Mesenteric fat pad (tissue), 1 donor: ENCODE measurements at regions not wholly inside any gene's neighbourhood (a gene's known extent, or its start where the extent isn't known, plus 50 kb on each side); places are given as distances from the start of the nearest gene placed in this dataset.
"Not testable (repeated sequence)": the region's sequence is repeated elsewhere in the genome, so short reads cannot be mapped to it uniquely, and the experiment has no call there.

Experiments
- DNase-seq: peaks from one replicate; pipeline ENCODE4 v3.0.0-alpha.2; 2020; ENCODE audit warnings: low spot score
- donor health status: DM: yes; HTN: yes; CAD: no.

DNA sequence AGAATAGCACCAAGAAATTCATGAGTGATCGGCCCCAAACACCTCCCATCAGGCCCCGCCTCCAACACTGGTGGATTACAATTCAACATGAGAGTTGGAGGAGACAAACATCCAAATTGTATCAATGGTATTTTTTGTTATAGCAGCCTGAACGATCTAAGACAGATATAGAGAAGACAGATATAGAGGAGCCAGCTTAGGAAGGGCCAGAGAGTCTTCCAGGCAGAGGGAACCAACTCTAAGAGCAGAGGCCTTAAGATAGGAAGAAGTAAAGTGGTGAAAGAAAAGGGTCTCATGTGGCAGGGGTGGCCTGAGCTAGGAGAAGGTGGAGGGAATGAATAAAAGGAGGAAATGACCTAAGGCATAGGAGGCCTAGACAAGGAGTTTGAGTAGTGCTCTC, 158.8 kb upstream of the TBL1XR1 start:
- DNase-seq: no peak

DNA sequence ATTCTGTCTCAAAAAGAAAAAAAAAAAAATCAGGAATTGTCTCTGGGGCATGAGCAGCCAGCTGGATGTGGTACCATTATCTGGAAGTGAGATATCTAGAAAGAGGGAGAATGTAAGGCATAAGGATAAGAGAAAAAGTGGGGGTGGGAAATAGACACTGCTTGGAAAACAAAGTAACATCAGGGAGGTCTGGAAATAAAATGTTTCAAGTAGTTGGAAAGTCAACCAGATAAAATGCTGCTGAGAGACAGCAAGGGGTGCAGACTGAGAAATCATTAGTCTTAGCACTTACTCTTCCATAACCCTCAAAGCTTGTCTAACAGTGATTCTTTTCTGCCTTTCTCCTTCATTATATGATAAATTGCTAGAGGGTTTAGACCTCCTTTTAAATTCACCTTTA, 159.7 kb upstream of the TBL1XR1 start:
- no peak for DNase-seq

DNA sequence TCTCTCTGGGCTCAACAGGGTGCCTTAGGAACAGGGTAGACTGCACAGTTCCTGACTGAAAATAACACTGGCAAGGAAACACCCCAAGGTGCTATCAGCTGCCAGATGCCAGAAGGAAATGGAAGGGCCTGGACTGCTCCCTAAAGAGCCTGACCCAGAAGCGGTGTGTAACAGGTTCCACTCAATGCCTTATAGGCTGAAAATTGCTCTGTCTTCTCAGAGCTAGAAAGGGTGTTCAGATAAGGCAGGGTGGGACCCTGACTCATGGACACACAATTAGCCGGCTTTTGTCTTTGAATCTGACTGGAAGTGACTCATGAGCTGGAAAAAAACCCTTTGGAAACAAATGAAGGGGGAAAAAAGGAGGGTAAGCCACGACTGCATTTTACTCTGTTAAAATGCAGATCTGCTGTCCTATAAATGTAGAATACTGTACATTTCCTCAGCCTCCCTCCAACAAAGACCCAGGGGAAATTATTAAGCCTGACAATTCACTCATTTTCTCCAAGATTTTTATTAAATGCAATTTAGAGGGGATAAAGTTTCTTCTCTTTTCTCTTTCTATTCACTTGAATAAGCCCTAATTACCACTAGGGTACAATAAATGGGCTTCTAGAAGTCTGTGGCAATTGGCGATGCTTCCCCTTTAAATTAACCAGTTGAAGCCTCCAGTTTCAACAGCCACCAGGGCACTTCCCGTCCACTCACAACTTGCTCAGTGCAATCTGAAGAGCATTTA, 160.2 kb upstream of the TBL1XR1 start:
- no peak for DNase-seq

DNA sequence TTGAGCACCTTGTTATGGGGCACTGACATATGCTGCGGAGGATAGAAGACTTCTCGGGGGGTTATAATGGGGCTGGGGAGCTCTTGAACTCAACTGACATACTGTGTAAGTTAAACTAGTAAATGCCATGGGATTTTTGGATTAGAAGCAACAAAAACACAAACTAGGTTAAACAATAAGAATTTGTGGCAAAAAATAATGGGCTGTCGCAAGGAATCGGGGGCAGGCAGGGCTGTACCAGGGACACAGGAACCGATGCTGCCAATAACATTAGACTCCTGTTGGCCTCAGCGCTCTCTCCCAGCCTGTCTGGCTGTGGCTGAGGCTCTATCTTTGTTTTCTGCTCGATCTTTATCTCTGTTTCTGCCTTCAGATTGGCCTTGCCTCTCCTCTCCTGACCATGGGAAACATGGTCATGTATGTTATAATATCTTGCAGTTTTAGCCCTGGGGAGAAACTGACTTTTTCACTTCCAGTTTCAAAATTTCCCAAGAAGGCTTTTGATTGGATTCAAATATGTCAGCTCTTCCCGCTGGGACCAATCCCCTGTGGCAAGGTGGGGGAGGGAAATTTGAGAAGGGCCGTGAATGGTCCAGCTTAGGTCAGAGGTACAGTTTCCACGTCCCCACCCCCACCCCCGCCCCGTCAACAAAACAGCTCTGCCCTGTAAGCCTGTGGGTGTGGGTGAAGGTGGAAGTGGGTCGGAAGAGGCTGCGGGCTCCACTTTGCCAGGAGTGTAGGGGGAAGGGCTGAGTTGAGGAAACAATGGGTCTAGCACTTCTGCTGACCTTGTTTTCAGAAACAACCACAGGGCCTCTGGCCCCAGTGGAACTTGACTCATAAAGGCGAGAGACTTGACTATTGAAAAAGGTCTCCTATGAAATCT, 161.1 kb upstream of the TBL1XR1 start:
- no peak for DNase-seq

DNA sequence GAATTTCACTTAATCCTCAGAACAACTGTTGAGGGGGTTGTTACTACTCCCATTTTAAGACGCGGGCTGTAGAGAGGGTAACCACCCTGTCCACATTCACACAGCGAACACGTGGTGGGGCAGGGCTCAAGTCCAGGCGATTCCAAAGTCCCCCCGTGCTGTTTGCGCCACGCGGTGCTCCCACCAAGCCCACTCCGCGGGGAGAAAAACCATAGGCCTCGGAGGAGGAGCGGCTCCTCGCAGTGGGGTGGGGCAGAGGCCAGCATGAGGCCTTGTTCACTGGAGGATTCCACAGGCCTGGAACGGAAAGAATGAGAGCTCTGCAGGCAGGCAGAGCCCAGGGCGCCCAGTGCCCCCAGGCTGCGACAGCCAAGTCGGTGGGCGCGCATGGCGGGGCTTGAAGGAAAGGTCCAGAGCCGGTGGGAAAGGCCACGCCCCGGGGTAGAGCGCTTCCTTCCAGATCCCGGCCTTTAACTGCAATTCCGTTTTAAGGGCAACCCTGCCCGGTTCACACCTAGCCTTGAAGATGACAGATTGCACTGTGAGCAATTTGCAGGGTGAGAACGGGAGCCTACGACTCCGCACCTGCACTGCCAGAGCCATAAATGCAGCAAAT, 161.8 kb upstream of the TBL1XR1 start:
- DNase-seq: no peak

DNA sequence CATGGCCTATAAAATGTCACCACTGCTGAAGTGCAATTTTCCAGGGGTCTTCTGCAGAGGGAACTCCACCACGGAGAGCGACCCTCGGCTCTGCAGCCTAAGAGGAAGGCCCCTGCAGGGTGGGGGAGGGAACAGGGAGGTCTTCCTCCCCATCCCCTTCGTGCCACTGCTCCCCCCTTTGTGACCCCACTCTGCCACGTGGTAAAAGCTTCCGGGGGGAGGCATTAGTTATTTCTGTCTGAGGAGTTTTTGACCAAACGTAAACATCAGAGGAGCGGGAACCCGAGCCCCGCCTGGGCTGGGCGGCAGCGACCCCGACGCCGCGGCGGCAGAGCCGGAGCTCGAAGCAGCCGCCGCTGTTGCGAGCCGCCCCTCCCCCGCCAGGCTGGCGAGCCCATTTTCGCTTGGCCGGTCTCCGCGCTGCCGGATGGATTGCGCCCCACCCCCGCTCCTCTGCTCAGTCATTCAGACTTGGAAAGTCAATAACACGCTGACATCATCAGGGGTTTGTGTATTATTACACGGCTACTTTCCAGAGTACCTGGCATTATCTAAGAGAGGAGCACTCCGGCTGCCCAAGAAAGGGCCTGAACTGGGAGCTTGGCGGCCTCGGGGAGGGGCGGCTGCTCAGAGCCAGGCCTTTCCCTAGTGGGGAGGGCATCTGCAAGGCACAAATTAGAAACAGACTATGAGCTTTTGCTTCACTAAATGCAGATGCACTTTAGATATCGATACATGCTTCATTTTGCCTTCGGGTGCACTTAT, 162.5 kb upstream of the TBL1XR1 start:
- peak; percentile 99 for DNase-seq

DNA sequence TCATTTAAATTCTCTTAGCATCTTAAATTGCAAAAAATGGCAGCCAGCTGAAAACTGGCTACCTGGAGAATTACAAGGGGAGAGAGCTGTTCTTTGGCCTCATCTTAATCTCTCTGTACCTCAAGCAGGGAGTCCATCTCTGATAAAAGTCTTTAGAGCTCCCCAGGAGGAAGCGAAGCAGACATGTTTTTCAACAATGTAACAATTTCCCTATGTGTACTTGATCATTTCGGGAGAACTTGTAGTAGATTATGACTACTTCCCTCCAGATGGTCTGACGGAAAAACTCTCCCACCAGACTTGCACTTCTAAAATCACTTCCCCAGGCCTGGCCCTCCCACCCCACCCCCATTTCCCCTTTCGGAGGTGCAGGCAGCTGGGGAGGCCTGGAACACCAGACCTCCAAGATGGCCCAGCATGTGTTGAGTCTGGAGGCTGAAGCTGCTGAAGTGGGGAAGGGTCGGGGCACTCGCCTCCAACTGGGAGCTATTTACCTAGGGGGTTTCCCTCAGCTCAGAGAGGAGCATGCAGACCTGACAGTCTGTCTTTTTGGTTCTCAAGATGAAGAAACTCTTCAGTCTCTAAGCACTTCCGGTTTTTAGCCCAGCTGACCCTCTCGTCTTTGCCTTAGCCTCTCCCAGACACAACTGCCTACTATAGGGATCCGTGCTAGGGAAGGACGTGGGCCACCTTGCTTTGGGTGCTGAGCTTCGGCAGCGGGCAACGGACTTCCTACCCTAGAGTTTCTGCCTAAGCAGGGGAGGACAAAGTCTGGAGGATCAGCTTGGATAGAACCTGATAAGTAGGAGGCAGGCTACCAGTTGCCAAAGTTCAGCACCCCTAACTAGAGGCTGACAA, 164.0 kb upstream of the TBL1XR1 start:
- no peak for DNase-seq

DNA sequence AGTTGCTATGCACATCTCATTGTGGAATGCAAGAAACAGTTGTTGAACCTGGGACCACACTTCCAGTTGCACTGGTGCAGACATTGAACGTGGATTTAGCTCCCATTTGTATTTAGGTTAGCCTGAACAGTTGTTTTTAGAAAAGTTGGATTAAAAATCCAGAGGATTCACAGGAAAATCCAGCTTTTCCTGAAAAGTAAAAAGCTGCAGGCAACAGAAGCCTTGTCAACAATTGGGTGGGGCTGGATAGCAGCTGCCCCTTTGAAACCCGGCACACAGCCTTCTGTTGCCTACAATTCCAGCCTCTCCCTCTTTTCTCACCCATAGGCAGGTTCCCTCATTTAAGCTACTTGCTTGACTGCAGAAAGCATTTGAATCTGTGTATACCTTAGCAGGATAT, 165.3 kb upstream of the TBL1XR1 start:
- no peak for DNase-seq

DNA sequence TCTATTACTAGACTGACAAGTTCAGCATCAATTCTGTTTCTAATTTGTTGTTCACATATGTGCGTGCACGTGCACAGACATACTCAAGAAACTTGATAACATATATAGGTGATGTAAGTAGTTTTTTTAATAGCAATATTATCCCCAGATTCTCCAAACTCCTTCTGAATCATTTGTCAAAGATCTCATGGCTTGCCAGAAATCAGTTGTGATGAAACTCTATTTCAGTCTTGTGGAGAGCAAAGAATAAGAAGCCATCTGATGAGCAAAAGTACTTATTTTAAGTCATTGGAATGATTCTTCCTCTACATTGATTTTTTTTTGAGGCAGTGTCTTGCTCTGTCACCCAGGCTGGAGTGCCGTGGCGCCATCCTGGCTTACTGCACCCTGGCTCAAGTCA, 167.0 kb upstream of the TBL1XR1 start:
- no peak for DNase-seq

DNA sequence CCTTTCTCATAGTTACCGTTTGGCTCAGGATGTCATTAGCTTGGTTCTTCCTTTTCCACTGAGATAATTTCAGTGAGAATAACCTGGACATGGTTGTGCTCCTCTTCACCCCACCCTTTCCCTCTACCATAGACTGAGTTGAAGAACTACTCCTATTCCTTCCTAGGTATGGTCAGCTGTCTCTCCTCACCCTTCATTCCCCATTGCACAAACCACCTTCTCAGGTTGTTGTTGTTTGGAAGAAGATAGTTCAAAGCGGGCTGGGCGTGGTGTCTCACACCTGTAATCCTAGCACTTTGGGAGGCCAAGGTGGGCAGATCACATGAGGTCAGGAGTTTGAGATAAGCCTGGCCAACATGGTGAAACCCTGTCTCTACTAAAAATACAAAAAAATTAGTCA, 168.0 kb upstream of the TBL1XR1 start:
- not testable (repeated sequence) for DNase-seq

DNA sequence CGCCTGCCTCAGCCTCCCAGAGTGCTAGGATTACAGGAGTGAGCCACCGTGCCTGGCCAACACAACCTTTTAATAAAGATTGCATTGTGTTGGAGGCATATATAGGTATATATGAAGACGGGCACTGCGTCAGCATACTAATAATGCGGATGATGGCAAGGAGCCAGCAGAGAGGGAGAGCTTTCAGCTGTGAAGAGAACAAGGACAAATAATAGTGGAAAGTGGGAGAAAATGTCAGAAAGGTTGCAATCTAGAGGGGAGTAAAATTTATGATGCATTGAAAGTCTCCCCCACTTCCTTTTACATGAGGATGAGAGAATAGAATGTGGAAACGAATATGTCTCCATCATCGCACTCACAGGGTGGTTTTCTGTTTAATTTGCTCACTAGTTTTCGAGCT, 170.5 kb upstream of the TBL1XR1 start:
- DNase-seq: no peak

DNA sequence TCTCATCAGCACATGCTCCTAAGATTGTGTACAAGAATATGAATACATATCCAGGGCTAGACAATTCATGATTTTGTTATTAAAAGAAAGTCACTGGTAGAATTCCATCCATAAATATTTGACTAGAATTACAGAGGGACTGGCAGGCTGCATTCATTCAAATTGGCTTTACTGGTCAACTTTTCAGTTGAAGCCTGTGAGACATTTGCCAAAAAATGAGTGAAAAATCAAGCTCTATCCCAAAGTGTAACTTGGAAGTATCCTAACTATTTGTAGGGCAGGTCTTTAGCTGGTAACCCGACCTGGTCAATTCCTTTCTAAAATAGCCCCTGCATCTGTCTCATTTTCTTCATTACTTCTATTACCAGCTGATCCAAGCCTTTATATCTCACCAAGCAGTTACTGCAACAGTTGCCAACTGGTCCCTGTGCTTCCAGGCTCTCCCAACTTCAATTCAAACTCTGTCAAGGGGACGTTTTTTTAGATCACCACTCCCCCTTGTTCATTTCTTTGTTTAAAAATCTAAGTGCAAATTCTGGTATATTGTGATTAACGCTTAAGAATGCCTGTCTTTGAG, 173.1 kb upstream of the TBL1XR1 start:
- no peak for DNase-seq

DNA sequence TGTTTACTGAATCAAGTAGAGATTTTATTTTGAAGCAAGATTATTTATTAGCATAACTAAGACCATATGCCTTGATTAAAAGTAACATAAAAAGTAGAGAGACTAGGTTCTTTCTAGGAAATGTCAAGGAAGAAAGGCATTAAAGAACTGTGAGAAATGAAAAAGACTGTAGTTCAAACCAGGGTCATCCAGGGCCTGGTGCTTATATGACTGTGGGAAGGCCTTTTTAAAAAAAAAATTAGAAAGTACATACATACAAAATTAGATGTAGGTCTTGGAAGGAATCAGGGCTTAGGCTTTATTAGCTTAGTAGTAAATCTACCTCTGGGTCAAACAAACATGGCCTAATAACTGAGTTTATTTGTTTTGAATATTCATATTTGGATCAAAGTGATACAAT, 173.9 kb upstream of the TBL1XR1 start:
- no peak for DNase-seq

DNA sequence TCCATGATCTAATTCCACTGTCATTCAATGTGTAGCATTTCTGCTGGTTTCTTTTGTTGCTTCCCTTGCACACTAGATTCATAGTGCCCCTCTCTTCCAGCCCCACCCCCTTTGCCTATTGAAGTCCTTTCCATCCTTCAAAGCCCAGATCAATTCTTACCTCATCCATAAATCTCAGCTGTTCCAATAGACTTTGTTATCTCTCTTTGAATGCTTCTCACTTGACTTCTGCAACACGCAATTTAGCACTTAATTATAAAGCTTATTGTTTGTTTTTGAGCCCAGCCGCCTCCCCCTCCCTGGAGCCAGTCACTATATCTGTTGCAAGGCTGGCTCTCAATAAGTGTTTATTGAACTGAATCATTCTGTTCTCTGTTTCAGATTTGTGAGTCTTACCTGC, 174.6 kb upstream of the TBL1XR1 start:
- DNase-seq: no peak

DNA sequence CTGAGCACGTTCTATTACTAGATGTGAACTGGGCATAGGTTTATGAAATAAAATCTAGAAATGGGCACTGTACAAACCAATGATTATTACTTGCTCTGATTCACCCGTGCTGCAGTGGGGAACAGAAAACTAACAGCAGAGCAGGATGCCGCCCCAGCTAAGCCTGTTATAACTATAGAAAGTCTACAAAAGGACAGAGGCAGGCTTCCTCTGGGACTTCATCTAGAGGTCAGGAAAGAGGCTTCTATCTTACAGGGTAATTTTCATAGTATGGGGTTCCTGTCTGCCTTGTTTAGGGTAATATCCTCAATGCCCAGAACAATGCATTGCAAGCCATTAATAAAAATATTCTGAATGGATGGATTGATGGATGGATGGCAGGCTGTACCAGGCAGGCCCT, 177.0 kb upstream of the TBL1XR1 start:
- DNase-seq: no peak

DNA sequence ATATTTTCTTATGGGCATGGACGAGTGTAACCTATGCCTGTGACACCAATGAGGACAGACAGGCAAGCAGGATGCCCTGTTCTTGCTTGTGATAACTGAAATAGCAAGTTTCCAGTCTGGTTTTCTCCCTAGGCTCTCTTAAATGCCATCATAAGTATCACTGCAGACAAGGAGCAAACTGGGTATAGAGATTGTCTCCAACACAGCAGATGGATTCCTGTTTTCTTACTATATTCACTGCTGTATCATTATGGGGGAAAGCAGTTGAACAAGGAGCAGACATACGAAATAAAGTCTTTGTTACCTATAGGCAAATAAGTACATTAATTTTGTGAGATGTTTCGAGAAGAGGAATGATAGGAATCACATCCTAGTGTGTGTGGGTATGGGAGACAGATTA, 178.0 kb upstream of the TBL1XR1 start:
- DNase-seq: no peak

DNA sequence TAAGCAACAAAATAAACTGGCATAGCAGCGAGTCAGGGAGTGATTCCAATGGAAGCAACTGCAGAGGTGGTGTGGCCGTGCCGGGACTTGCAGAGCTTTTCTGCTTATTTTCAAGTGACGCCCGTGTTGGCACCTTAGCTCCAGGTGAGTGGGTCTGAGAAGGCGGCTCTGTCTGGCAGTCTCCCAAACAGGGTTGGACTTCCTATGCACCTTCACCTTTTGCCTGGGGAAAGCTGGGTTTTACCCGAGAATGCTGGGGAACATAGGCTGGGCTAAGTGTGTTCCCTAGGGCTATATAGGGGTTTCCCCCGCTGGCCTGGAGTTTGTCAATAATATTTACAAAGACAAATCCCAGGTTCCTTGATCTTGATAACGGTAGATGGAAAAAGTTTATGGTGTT, 179.9 kb upstream of the TBL1XR1 start:
- DNase-seq: no peak

DNA sequence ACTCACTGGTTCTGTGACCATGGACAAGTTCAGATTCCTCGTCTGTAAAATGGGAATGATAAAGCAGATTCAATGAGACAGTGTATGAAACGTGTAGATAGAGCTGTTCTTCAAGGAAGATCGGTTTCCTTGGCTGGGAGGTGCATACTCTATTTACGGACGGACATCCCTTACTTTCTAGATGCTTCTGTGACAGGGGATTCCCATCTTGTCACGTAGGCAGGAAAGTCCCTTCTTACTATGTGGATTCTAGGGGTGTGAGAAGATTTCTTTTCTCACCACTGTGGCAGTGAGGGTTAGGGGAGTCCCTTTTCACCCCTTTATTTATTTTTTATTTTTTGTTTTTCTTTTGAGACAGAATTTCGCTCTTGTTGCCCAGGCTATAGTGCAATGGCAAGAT, 180.9 kb upstream of the TBL1XR1 start:
- no peak for DNase-seq

DNA sequence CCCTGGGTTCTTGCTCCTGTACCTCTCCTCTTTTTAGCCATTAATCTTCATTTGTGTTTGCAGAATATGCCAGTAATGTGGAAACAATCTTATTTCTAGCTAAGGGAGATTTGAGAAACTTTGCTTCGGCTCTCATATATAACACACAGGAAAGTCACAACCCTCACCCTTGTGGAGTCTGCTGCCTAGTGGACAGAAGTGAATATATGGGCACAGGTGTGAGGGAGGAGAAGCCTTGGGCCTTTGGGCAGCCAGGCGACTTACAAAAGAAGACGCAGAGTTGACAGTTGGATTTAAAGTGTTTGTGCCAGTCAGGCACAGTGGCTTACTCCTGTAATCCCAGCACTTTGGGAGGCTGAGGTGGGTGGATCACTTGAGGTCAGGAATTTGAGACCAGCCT, 181.8 kb upstream of the TBL1XR1 start:
- no peak for DNase-seq

DNA sequence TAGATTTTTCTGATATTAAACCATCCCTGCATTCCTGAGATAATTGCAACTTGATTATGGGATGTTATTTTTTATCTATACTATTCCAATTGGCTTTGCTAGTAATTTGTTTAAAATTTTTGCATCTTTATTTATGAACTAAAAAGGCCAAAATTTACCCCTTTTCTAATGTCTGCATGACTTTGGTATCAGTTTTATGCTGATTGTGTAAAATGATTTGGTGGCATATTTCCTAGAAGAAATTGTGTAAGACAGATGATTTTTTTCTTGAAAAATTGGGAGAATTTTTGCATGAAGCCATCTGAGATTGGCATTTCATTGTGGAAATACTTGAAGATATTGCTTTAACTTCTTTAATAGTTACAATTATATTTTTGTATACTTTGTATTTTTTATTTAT, 183.8 kb upstream of the TBL1XR1 start:
- DNase-seq: no peak
